SK-N-SH (cell line): ENCODE measurements at regions not wholly inside any gene's neighbourhood (a gene's known extent, or its start where the extent isn't known, plus 50 kb on each side); places are given as distances from the start of the nearest gene placed in this dataset.

ENCODE experiments used
- CTCF ChIA-PET: fragments of 300-600, 350-600 bp; formaldehyde crosslinking; extraction: SDS; loops from one replicate; lab custom pipeline; 2021; lab: Yijun Ruan, JAX
- POLR2A ChIA-PET: fragments of 350-600 bp; sonication (Branson Sonifier 250); formaldehyde crosslinking; extraction: SDS; loops from one replicate; lab custom pipeline; 2020; ENCODE audit warnings: antibody characterized with exemption, inconsistent platforms; lab: Yijun Ruan, JAX
- DNase-seq: peaks from one replicate; pipeline ENCODE4 v3.0.0; 2012
- H2AFZ ChIP-seq: fragments of 200-600 bp; sonication (generic); 2 replicates; pipeline ENCODE4 v1.8.1; 2016; ENCODE audit warnings: antibody characterized with exemption, mild to moderate bottlenecking, low read depth
- H3F3A ChIP-seq: fragments of 200-600 bp; sonication (generic); replicated peaks from 2 replicates; pipeline ENCODE3; 2016; ENCODE audit warnings: antibody characterized with exemption, mild to moderate bottlenecking; ENCODE audit not compliant: insufficient read depth
- H3K27ac ChIP-seq, 2 experiments: fragments of 200-500 bp in 1 of 2; fragments of 200-600 bp in 1 of 2; sonication (Bioruptor generic) in 1 of 2; sonication (generic), shearing (Covaris generic) in 1 of 2; 2 replicates each; pipeline versions ENCODE4 v1.5.1 to v1.6.1; 2014 to 2016; ENCODE audit warnings: low read depth in 2 of 2, inconsistent platforms in 1 of 2, low read length in 1 of 2, mild to moderate bottlenecking in 1 of 2, mixed read lengths in 1 of 2
- H3K27me3 ChIP-seq: fragments of 200-600 bp; sonication (generic), shearing (Covaris generic); 2 replicates; pipeline ENCODE4 v1.6.1; 2016; ENCODE audit warnings: mixed run types; ENCODE audit not compliant: insufficient read depth
- H3K36me3 ChIP-seq, 2 experiments: fragments of 200-500 bp in 1 of 2; fragments of 200-600 bp in 1 of 2; sonication (Bioruptor generic) in 1 of 2; sonication (generic) in 1 of 2; replicated peaks in 1 of 2; 2 replicates each; pipeline versions ENCODE3 to v1.5.1; 2014 to 2016; ENCODE audit warnings: low read length in 1 of 2, mild to moderate bottlenecking in 1 of 2; ENCODE audit not compliant: insufficient read depth in 2 of 2, control insufficient read depth in 1 of 2
- H3K4me1 ChIP-seq, 2 experiments: fragments of 200-500 bp in 1 of 2; fragments of 200-600 bp in 1 of 2; sonication (Bioruptor generic) in 1 of 2; sonication (generic), shearing (Covaris generic) in 1 of 2; 2 replicates each; pipeline versions ENCODE4 v1.5.1 to v1.6.1; 2014 to 2016; ENCODE audit warnings: low read depth in 1 of 2, low read length in 1 of 2, mixed run types in 1 of 2; ENCODE audit not compliant: insufficient read depth in 2 of 2, control insufficient read depth in 1 of 2
- H3K4me2 ChIP-seq: fragments of 200-600 bp; sonication (generic), shearing (Covaris generic); 2 replicates; pipeline ENCODE4 v1.6.1; 2017; ENCODE audit warnings: mixed run types
- H3K4me3 ChIP-seq, 2 experiments: fragments of 200-500 bp in 1 of 2; fragments of 200-600 bp in 1 of 2; sonication (Bioruptor generic) in 1 of 2; sonication (generic), shearing (Covaris generic) in 1 of 2; 2 replicates each; pipeline versions ENCODE4 v1.5.1 to v1.8.1; 2014 to 2016; ENCODE audit warnings: low read depth in 2 of 2, inconsistent platforms in 1 of 2, low read length in 1 of 2, mild to moderate bottlenecking in 1 of 2, mixed read lengths in 1 of 2, moderate library complexity in 1 of 2
- H3K79me2 ChIP-seq: fragments of 200-600 bp; sonication (generic); 2 replicates; pipeline ENCODE4 v1.8.1; 2017; ENCODE audit warnings: mild to moderate bottlenecking; ENCODE audit not compliant: insufficient read depth
- H3K9ac ChIP-seq: fragments of 200-600 bp; sonication (generic); 2 replicates; pipeline ENCODE4 v1.6.1; 2017; ENCODE audit warnings: mixed run types
- H3K9me2 ChIP-seq: fragments of 200-600 bp; sonication (generic); 2 replicates; pipeline ENCODE4 v1.6.1; 2017; ENCODE audit warnings: mixed run types
- H3K9me3 ChIP-seq: fragments of 200-600 bp; sonication (generic); 2 replicates; pipeline ENCODE4 v1.6.1; 2017; ENCODE audit warnings: mixed run types, mild to moderate bottlenecking, moderate library complexity
- H4K20me1 ChIP-seq: fragments of 200-600 bp; sonication (generic); 2 replicates; pipeline ENCODE4 v1.6.1; 2017; ENCODE audit warnings: mild to moderate bottlenecking, mixed run types; ENCODE audit not compliant: insufficient read depth
- CHD2 ChIP-seq: fragments of 150-350 bp; IDR thresholded peaks from 2 replicates; pipeline ENCODE4 v1.6.1; 2018; ENCODE audit warnings: low read length; ENCODE audit not compliant: partially characterized antibody
- CTCF ChIP-seq: fragments of 200-600 bp; sonication (generic); IDR thresholded peaks from 2 replicates; pipeline ENCODE4 v1.6.1; 2017; ENCODE audit warnings: antibody characterized with exemption, mild to moderate bottlenecking, moderate library complexity
- EP300 ChIP-seq, 2 experiments: IDR thresholded peaks; 2 replicates each; pipeline versions ENCODE4 v1.4.0 to v1.6.1; 2012; ENCODE audit warnings: borderline replicate concordance in 1 of 2, low read depth in 1 of 2, low read length in 1 of 2
- EZH2phosphoT487 ChIP-seq: fragments of 200-600 bp; sonication (generic); IDR thresholded peaks from 2 replicates; pipeline ENCODE4 v1.6.1; 2017; ENCODE audit warnings: low read depth, mixed run types, mild to moderate bottlenecking, antibody characterized with exemption, moderate library complexity, borderline replicate concordance
- FOSL2 ChIP-seq: IDR thresholded peaks from 2 replicates; pipeline ENCODE4 v1.4.0; 2012; ENCODE audit warnings: low read depth, mild to moderate bottlenecking, moderate library complexity, borderline replicate concordance
- FOXM1 ChIP-seq: IDR thresholded peaks from 2 replicates; pipeline ENCODE4 v1.4.0; 2012; ENCODE audit warnings: low read depth, mild to moderate bottlenecking
- GABPA ChIP-seq: IDR thresholded peaks from 2 replicates; pipeline ENCODE4 v1.4.0; 2012; ENCODE audit warnings: low read depth, mild to moderate bottlenecking
- GATA2 ChIP-seq: sonication (generic); formaldehyde crosslinking; IDR thresholded peaks from 2 replicates; pipeline ENCODE4 v1.5.0; 2020; ENCODE audit warnings: mild to moderate bottlenecking, missing genetic modification reagents
- MAX ChIP-seq: IDR thresholded peaks from 2 replicates; pipeline ENCODE4 v1.4.0; 2012; ENCODE audit warnings: low read depth
- NRF1 ChIP-seq: IDR thresholded peaks from 2 replicates; pipeline ENCODE4 v1.6.1; 2012; ENCODE audit warnings: low read depth, mild to moderate bottlenecking, low read length
- RAD21 ChIP-seq: IDR thresholded peaks from 2 replicates; pipeline ENCODE4 v1.6.1; 2012; ENCODE audit warnings: mild to moderate bottlenecking, low read length
- RFX5 ChIP-seq: IDR thresholded peaks from 2 replicates; pipeline ENCODE4 v1.6.1; 2012; ENCODE audit warnings: mild to moderate bottlenecking, improper control_type of control experiment, low read length
- TAF1 ChIP-seq: IDR thresholded peaks from 2 replicates; pipeline ENCODE4 v1.6.1; 2012; ENCODE audit warnings: low read depth, mild to moderate bottlenecking, low read length, moderate library complexity, borderline replicate concordance
- TCF12 ChIP-seq: IDR thresholded peaks from 2 replicates; pipeline ENCODE4 v1.4.0; 2012
- TEAD4 ChIP-seq: IDR thresholded peaks from 2 replicates; pipeline ENCODE4 v1.4.0; 2012; ENCODE audit warnings: mild to moderate bottlenecking, borderline replicate concordance; ENCODE audit not compliant: insufficient read depth
- USF2 ChIP-seq: fragments of 150-350 bp; IDR thresholded peaks from 2 replicates; pipeline ENCODE4 v1.6.1; 2017; ENCODE audit warnings: antibody characterized with exemption, low read length, low read depth, borderline replicate concordance
- YY1 ChIP-seq: IDR thresholded peaks from 2 replicates; pipeline ENCODE4 v1.4.0; 2012; ENCODE audit warnings: low read depth, mild to moderate bottlenecking
- ZBTB33 ChIP-seq: IDR thresholded peaks from 2 replicates; pipeline ENCODE4 v1.4.0; 2012; ENCODE audit warnings: low read depth, borderline replicate concordance
- WGBS: methylation state at CpG from one replicate; pipeline ENCODE4 v1.1.6; 2017; ENCODE audit warnings: low lambda C conversion rate; 5-methylcytosine and 5-hydroxymethylcytosine counted together

- Histone ChIP-seq H3K4me1 (peaks cover 0 to 20% of the 10 kb centered on the region in 2 experiments; a peak in 1 of 4 replicates), H3K36me3 (no peaks in the 10 kb centered on the region), H4K20me1 (no peaks in the 10 kb centered on the region), H3K9me2 (no peaks in the 10 kb centered on the region), H3F3A (no peaks in the 10 kb centered on the region), H3K79me2 (no peaks in the 10 kb centered on the region), H3K27me3 (no peaks in the 10 kb centered on the region), H3K9me3 (no peaks in the 10 kb centered on the region), H3K27ac (no peak overlapping the region), H3K4me3 (no peak overlapping the region), H3K4me2 (no peak overlapping the region), H2AFZ (no peak overlapping the region), H3K9ac (no peak overlapping the region)
- DNase-seq = no peak
- WGBS = 82% methylated on average over 4 of the region's 5 CpGs
- ChIA-PET POLR2A (interaction anchor here (1.1 kb wide), 1 partner anchor 224 kb away, joined by 3 read pairs; no protein-coding TSS in a partner anchor), CTCF (interaction anchor here (0.6 to 1.1 kb wide), 2 partner anchors 12 to 32 kb away, joined by 3 read pairs; no protein-coding TSS in a partner anchor)
- TF ChIP-seq TAF1 (no peak), USF2 (no peak), GATA2 (CRISPR knock-in tag) (no peak), CTCF (no peak)
These were observed 116.3 kb upstream of the IRX3 start for GRCh38 chr16:54402873-54403272.

GRCh38 chr16:54402270-54402669 lies 115.7 kb upstream of the IRX3 start:
- Histone ChIP-seq H3K79me2 (no peaks in the 10 kb centered on the region), H3K4me2 (no peak overlapping the region), H3K4me3 (no peak overlapping the region), H3K36me3 (no peaks in the 10 kb centered on the region), H3K9ac (no peak overlapping the region), H3K9me2 (no peaks in the 10 kb centered on the region), H3K27me3 (no peaks in the 10 kb centered on the region), H3K27ac (no peak overlapping the region), H3K9me3 (no peaks in the 10 kb centered on the region), H3F3A (no peaks in the 10 kb centered on the region), H3K4me1 (peaks cover 0 to 20% of the 10 kb centered on the region in 2 experiments; a peak in 1 of 4 replicates), H2AFZ (no peak overlapping the region), H4K20me1 (no peaks in the 10 kb centered on the region)
- ChIA-PET CTCF (interaction anchor here (0.7 to 1.1 kb wide), 2 partner anchors 11 to 14 kb away, joined by 3 read pairs; no protein-coding TSS in a partner anchor), POLR2A (interaction anchor here (1.1 kb wide), 1 partner anchor 224 kb away, joined by 3 read pairs; no protein-coding TSS in a partner anchor)
- DNase-seq = peak; percentile 78
- 29% methylated on average over 2 of the region's 4 CpGs for WGBS
- TF ChIP-seq CTCF (no peak), MAX (no peak), EP300 (IDR thresholded peaks at IDR 0.05; ENCODE audit: borderline replicate concordance in 1 of 2, low read depth in 1 of 2, low read length in 1 of 2) (peak; percentile 7 to 63; a peak in 1 of 4 replicates), FOXM1 (no peak), RAD21 (peak; percentile 19; the same call in 1 of the 2 replicates), EZH2phosphoT487 (no peak), FOSL2 (no peak; the same call in 1 of the 2 replicates), NRF1 (no peak), YY1 (no peak), GABPA (no peak), USF2 (no peak), TEAD4 (no peak), ZBTB33 (no peak), CHD2 (peak; percentile 20), TAF1 (no peak), GATA2 (CRISPR knock-in tag) (peak; percentile 81), TCF12 (peak; percentile 75), RFX5 (no peak)
